ENCODE measurements at regions not wholly inside any gene's neighbourhood (a gene's known extent, or its start where the extent isn't known, plus 50 kb on each side); places are given as distances from the start of the nearest gene placed in this dataset.

DNA sequence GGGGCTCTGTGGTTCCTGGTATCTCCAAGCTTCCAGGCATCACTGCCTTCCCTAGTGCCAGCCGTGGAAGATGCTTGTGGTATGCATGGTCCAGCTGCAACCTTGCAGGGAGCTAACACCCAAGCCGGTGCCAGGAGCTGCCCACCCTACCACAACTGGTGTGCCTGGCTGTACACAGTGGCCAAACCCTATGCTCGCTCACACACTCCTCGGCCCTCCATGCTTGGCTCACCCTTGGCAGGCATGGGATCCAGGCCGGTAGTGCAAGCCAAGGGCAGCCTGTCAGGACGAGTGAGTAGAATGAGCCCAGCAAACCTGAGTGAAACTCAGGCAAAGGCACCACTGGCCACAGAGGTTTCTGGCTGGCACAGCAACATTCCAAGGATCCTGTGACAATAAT, 1676.0 kb downstream of the SLITRK1 start:
- TF ChIP-seq, protein P1, sequence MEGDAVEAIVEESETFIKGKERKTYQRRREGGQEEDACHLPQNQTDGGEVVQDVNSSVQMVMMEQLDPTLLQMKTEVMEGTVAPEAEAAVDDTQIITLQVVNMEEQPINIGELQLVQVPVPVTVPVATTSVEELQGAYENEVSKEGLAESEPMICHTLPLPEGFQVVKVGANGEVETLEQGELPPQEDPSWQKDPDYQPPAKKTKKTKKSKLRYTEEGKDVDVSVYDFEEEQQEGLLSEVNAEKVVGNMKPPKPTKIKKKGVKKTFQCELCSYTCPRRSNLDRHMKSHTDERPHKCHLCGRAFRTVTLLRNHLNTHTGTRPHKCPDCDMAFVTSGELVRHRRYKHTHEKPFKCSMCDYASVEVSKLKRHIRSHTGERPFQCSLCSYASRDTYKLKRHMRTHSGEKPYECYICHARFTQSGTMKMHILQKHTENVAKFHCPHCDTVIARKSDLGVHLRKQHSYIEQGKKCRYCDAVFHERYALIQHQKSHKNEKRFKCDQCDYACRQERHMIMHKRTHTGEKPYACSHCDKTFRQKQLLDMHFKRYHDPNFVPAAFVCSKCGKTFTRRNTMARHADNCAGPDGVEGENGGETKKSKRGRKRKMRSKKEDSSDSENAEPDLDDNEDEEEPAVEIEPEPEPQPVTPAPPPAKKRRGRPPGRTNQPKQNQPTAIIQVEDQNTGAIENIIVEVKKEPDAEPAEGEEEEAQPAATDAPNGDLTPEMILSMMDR (IDR thresholded peaks at IDR 0.05), result no peak
- no peak for TF ChIP-seq POLR2A (IDR thresholded peaks at IDR 0.05)

Data from sigmoid colon (tissue), 3 donors.